HG03354 (cell line): ENCODE measurements at regions not wholly inside any gene's neighbourhood (a gene's known extent, or its start where the extent isn't known, plus 50 kb on each side); places are given as distances from the start of the nearest gene placed in this dataset.

Source experiments
- ATAC-seq: cut with Tn5 transposase; IDR thresholded peaks from one replicate; pipeline ENCODE4 v1.9.1; 2021; ENCODE audit warnings: mild to moderate bottlenecking; ENCODE audit not compliant: unreplicated experiment, poor library complexity, severe bottlenecking

DNA sequence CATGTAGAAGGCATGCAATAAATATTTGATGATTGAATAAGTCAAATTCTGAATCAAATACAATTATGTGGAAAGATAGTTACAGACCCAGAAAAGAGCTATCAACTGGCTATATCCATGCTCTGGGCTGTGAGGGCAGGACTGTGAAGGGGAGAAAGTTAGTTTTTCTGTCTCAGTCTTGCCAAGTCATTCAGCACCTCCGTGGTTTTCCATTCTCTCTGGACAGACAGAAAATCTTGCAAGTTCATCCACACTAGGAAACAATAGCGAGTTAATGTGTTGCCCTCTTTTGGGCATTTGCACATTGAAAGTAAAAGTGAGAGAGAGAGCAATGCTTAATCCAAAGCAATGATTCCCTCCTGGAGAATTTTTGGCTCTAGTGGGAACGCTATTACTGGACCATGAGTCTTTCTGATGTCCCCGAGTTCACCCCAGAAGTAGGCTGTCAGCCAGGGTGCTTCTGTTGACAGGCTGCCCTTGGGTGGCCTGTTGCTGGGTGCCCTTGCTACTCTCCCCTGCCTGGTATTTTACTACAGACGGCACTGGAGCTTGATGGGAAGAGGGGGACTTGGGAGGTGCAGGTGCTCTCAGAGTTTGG, 238.3 kb downstream of the LOXHD1 start:
- ATAC-seq: no peak

GRCh38 chr18:46419391-46420141, 237.5 kb downstream of the LOXHD1 start:
- ATAC-seq: no peak

GRCh38 chr18:46421973-46422551, 235.0 kb downstream of the LOXHD1 start:
- no peak for ATAC-seq

DNA sequence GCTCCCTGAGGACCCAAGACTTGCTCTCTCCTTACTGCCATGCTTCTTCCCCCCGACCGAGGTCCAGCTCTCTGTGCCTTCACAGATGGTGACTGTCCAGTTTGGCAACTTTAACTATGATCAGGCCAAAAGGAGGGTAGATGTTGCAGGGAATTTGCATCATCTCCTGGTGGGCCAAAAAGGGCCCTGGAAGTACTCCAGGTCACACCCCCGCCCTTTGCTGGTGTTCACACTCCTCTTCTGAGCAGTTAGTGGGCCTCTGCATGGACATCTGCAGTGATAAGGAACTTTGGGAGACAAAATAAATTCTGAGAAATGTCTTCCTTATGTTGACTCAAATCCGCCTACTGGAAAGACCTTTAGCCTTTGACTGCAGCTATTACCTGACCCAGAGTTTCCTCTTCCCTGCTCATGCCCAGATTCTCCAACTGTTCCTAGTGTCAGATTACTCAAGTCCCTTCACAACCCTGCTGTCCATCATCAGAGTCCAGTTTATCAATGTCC, 234.4 kb downstream of the LOXHD1 start:
- ATAC-seq: no peak

GRCh38 chr18:46423226-46423805, 233.7 kb downstream of the LOXHD1 start:
- no peak for ATAC-seq

GRCh38 chr18:46424898-46425297, 232.1 kb downstream of the LOXHD1 start:
- no peak for ATAC-seq

DNA sequence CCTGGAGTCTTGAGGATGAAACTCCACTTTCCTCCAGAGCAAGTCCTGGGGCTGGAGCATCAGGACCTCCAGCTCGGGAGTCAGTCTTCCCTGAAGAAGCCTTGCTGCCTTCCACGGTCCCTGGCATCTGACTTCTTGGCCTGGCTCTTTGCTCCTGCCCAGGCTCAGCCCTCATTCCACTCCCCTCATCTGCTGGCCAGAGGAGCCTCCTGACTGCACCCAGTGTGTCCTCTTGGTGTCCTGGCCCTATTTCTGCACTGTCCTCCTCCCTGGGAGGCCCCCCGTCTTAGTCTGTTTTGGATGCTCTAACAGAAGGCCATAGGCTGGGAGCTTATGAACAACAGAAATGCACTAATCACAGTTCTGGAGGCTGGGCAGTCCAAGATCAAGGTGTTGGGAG, 231.5 kb downstream of the LOXHD1 start:
- no peak for ATAC-seq

- no peak for ATAC-seq
Observed at GRCh38 chr18:46426021-46426678, 230.9 kb downstream of the LOXHD1 start.

GRCh38 chr18:46426679-46427047, 230.4 kb downstream of the LOXHD1 start:
- no peak for ATAC-seq
